T follicular helper cell (primary cell): ENCODE measurements at regions not wholly inside any gene's neighbourhood (a gene's known extent, or its start where the extent isn't known, plus 50 kb on each side); places are given as distances from the start of the nearest gene placed in this dataset.
"Not testable (repeated sequence)": the region's sequence is repeated elsewhere in the genome, so short reads cannot be mapped to it uniquely, and the experiment has no call there.

Experiments
- DNase-seq: peaks from one replicate; pipeline ENCODE4 v3.0.0-alpha.2; 2020; ENCODE audit warnings: low read depth

DNA sequence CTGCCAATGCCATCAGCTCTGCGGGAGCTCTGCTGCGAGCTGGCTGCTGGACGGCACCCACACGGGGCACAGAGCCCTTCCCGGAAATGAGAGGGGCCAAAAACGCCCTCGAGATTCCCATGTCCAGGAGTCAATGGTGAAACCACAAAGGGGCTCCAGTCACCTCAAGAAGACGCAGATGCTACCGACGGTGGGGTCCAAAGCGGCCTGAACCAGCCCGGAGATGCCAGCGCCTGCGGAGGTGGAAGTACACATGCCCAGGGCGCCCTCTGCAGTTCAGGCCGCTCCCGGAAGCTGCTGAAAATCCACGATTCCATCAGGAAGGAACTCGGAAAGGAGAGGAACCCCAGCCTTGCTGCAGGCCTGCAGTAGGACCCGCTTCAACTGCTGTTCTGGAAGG lies 82.4 kb upstream of the SELENOP start:
- no peak for DNase-seq

DNA sequence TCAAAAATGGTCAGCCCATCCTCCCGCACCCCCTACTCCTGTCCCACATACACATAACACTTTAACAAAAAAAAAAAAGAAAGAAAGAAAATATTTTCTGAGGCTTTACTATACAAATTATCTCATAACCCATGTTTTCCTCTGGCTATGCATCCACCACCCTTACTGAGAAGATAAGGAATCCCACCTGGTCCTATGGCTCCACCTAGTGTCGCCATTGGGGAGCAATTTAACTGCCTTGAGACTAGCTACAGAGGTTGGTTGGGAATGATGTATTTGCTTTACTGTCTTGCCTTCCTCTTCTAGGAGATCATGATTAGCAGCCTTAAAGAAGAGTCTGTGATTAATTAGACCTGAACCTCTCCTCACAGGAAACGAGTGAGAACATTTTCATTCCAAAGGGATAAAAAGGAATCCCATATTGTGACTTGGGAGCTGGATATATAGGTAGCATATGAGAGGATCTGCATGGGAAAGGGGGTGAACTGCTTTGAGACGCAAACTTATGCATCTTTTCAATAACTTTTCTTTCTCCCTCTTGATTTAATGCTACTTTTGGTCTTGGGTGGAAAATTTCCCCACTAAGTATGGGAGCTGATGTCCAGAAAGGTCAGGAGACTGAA lies 77.7 kb upstream of the SELENOP start:
- DNase-seq, result peak; percentile 40

DNA sequence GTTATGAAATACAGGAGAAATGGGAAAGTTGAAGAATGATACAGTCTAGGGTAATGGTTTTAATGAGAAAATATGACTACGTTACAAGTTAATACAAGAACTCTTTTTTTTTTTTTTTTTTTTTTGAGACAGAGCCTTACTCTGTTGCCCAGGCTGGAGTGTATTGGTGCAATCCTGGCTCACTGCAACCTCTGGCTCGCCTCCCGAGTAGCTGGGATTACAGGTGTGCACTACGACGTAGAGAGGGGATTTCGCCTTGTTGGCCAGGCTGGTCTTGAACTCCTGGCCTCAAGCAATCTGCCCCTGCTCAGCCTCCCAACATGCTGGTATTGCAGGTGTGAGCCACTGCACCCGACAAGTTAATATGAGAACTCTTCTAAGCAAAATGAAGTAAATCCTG lies 77.1 kb upstream of the SELENOP start:
- DNase-seq, result no peak

DNA sequence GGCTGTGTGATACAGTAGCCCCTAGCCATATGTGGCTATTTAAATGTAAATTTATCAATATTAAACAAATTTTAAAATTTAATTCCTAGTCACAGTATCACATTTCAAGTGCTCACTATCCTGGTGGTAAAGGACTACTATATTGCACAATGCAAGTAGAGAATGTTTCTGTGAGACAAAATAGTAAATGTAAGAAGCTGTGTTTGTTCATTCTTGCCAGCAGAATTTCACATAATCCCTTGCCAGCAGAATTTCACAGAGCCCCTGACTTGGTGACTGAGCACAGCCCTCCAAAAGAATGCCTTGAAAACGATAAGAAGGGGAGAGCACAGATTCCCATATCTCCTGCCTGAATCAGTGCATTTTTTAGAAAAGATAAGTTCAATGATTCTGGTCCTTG lies 75.9 kb upstream of the SELENOP start:
- no peak for DNase-seq

DNA sequence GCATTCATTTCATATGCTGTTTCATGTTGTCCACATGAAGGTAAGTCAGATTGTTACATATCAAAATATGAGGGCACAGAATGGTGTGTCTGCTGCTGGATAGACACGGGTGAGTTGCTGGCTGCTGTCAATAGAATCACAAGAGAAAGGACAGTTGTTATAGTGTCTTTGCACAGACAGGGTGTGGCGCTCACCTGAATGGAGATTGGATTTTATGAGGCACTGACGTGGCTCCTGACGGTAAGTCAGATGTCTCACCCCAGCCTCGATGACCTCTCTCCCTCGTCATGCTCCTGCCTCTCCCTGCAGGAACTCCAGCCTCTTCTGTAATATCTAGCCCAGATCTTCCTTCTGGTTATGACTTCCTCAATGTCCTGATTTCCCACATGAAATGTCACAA lies 75.4 kb upstream of the SELENOP start:
- no peak for DNase-seq

DNA sequence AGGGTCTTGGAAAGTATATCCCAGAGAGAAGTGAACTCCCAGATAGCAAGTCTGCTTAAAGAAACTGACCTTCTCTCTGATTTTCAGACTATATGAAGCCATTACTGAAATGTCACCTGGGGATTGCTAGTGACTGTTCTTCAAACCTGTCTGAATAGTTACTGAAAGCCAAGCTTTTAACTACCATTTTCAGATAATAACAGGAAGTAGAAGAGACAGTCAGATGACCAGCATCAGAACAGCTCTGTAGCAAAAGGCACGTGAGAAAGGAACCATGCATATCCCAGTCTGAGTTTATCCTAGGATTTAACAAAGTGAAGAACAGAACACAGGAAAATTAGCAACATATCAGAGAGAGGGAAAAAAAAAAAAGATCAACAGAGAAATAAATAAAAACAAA lies 74.9 kb upstream of the SELENOP start:
- DNase-seq, result no peak

DNA sequence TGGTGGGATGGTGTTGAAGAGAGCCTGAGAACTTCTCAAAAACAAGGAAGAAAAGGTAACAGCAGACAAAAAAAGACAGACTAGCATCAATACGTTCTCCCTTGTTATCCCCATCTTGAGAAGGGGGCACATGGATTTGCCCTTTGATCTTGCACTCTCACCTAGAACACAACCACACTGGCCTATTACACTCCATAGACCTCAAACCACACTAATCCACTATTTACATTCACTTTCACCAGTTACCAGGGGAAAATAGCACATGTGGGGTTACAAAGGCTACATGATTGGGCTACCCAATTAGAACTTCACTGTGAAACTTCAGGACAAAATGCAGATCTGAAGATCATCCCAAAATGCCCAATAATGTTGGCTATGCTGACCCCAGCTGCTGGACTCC lies 72.6 kb upstream of the SELENOP start:
- DNase-seq, result no peak

DNA sequence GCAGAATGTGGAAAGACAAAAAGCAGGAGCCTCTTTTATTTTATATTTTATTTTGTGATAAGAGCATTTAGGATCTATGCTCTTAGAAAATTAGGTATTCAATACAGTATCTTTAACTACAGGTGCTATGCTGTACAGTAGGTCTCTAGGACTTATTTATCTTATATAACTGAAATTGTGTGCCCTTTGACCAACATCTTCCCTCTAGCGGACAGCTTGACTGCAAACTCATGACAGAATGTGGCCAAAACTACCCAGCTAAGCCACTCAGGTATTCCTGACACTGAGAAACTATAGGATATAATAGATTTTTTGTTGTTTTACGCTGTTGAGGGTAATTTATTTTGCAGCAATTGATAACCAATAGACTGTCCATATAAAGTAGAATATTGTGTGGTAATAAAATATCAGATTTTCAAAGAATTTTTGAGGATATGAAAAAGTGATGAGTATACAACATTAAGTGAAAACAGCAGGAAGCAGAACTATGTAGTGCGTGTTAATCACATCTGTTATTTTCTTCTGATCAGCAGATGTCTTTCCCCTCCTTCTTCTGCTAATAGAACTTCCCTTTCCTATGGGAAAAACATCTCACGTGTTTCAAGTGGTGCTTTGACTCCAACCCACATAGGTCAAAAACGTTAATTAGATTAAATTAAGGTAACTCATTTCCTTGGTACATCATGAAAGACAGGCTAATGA lies 69.9 kb upstream of the SELENOP start:
- no peak for DNase-seq

DNA sequence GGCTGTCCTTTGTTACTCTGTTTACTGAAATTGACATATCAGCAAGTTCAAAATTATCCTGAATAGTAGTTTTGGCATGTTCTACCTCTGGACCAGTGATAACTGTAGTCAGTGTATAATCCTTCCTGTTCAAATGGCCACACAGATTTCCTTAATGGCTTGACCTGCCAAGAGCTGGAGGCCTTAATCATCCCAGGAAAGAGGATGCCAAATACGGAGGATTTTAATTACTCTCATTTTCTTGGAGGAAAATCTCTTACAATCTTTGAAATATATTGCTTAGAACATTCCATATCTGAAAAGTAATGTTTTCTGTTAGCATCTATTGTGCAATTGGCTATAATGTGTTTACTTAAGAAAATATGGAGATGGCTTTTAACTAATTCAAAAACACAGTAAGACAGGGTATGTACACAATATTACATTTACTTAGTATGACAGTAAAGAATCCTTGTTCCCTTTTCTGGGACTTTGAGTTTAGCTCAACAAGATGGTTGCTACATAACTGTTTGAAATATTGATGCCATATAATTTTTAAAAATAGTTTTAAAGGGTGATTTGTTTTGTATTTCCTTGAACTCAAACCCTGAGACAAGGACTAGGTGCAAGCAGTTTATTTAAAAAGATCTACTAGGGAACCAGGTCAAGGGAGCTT lies 68.9 kb upstream of the SELENOP start:
- no peak for DNase-seq

DNA sequence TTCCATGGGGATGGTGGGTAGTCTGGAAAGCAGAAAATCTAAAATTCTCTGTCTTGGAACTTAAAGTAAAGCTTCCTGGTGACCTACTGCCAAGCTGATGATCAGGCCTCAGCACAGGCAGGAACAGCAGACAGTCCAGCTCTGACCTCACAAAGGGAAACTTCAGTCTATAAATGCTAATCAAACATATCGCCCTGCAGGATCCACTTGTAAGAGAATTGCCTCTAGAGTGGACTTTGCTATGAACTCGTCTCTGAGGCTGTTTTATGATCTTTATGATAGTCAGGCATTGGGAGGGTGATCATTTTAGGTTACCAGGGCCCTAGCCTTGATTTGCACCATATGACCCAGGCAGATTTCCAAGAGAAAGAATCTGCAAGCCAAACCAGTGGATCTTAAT lies 67.6 kb upstream of the SELENOP start:
- DNase-seq, result no peak

DNA sequence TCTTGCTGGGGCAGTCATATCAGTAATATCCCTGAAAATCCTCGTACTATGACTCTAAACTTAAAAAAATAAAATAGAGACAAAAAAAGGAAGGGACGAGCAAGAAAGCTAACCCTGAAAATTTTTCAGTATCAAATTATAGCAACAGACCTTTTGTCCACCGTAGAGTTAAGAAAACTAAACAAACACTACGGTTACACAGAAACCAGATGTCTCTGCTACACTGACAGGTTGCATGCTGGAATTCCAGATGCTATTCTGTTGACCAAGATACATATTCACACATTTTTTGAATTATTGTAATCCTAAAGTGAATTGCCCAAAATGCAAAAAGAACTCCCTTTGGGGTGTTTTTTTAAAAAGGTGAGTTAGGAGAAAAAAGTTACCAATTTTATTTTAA lies 66.9 kb upstream of the SELENOP start:
- DNase-seq, result no peak

DNA sequence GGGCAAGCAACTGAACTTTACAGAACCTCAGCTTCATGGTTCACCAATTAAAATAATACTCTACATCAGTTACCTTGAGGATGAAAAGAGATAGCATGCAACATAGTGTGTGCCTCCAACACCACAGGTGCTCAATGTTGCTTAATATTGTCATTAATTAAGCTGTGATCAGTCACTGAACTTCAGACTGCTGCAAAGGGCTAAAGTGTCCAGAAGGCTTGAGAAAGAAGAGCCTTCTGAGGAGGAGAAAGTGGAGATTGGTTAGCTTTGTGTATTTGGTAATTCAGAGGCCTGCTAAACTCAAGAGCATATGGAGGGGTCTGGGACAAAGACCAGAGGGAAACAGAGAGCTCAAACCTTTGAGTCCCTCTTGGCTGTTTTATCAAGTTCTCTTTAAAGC lies 66.3 kb upstream of the SELENOP start:
- no peak for DNase-seq

DNA sequence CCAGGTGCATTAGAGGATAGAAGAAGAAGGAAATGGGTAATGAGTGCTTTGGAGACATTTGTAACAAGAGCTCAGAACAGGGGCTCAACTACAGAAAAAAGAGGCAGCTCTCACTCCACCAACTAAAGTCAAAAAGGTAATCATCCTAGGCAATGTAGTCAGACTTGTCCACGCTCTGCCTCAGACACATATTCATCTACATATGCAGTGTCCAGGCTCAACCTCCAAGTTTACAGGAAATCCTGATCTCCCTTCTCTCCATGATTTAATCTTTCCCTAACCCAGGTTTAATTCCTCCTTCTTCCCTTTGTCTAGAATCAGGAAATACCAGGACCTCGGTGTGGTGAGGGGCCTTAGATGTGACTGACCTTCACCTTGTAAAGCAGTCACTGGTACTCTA lies 65.7 kb upstream of the SELENOP start:
- DNase-seq, result no peak

DNA sequence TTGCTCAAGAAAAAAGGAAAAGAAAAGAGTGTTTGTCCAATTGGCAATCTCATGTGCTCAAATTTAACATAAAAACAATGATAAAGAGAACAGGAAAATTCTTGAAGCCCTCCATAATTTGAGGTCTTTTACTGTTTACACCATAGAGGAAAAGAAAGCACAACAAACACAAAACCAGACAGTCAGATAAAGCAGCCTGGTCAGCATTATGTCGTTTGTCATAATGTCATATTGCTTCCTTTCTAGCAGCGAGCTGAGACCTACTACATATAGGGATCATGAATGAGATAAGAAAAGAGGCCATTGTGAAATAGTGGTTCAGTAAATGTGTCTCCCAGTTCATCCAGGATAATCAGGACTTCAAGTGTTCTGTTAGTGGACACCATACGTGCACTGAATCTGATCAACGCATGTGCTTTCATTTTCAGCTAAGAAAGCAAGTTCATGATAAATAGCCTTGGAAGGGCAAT lies 64.7 kb upstream of the SELENOP start:
- no peak for DNase-seq

DNA sequence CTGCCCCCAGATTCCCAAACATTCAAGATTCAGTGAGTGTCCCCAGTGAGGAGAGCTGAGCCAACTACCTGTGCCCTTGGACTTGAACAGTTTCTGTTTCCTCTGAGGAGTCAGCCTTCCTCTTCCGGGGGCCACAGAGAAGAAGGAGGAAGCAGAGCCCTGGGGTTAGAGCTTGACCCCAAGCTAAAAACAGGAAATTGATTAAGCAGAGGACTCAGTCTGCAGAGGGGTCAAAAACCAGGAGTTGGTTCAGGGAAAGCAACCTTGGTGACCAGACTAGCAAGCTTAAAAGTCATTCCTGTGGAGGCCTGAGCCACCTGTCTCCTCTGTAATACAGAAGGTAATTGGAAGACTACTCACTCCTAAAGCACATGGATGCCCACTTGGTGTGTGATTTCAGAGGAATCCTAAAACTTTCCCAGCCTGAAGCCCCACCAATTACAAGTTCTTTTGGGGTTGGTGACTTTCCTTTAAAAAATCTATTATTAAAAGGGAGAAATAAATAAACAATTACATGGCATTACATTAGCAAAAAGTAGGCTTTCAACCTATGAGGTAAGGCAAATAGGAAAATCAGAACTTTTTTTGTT lies 64.2 kb upstream of the SELENOP start:
- no peak for DNase-seq

DNA sequence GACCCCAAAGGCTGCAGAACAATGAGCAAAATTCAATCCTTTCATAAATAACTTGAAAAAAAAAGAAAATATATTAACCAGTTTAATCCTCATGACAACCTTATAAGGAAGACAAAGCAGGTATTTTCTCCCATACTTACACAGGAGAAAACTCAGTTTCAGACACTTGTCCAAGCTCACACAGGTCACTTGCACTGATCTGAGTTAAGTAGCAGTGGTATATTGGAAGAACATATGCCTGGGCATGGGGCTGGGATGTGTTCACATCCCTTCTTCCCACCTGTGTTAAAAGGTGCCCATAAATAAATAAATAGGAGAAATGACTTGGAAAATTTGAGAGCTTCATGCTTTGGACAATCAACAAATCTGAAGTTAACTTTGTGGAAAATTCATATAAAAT lies 63.5 kb upstream of the SELENOP start:
- no peak for DNase-seq

DNA sequence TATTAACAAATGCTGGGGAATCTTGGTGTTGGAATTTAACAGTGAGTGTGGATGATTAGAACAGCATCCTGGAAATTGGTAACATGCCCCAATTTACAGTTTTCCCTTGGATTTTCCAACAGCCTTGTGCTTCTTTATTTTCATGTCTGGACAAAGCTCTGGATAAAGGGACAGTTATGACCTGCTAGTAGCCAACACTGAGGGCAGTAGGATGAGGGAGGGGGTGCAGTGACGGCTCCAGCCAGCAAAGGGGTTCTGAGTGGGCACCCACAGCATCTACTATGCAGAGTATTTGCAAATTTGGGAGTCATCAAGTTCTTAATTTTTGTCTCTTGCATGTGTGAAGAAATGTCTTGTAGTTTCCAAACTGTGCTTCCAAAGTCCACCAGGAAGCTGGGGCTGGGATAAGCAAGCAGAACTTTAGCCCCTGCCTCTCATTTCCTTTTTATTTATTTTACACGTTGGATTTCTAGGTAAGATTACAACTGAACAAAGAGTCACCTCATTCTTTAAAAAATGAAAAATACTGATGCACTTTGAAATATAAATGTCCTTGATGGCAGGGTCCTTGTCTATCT lies 63.0 kb upstream of the SELENOP start:
- DNase-seq, result no peak

DNA sequence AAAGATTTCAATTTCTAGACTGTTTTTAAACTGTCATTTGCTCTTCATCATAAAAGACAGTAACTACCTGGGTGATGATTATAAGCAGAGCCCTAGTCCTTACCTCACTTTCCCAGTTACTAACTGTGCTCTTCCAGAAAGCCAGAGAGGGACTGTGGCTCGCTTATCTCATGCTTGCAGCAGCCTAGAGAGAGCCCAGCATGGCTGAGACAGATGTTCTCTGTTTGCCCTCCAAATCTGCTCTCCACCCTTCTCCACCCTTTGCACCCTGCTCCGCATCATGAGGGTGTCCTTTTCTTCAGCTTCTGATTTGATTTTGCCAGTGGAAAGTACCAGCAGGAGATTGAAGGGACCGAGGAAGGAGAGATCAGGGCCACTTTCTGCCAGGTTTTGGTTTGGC lies 61.2 kb upstream of the SELENOP start:
- DNase-seq, result no peak

DNA sequence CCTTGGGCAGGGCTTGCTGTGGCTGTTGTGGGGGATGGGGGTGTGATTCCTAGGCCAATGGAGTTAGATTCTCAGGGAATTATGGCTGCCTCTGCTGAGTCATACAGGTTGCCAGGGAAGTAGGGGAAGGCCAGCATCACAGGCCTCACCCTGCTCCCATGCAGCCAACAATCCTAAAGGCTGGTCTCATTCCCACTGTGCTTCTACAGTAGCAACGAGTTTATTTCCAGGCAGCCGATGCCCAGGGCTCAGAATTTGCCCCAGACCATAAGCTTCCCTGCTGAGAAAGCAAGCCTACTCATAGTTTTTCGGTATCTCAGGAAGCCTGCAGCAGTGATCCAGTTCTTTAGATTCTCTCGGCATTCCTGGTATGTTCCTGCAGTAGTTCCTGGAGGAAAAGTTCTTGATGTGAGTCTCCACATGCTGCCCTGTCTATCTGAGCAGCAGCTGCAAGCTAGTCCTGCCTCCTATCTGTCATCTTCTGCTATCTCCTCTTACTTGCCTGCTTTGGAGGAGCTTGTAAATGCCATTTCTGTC lies 59.3 kb upstream of the SELENOP start:
- no peak for DNase-seq

DNA sequence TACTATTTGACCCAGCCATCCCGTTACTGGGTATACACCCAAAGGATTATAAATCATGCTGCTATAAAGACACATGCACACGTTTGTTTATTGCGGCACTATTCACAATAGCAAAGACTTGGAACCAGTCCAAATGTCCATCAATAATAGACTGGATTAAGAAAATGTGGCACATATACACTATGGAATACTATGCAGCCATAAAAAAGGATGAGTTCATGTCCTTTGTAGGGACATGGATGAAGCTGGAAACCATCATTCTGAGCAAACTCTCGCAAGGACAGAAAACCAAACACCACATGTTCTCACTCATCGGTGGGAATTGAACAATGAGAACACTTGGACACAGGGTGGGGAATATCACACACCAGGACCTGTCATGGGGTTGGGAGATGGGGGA lies 56.7 kb upstream of the SELENOP start:
- not testable (repeated sequence) for DNase-seq

DNA sequence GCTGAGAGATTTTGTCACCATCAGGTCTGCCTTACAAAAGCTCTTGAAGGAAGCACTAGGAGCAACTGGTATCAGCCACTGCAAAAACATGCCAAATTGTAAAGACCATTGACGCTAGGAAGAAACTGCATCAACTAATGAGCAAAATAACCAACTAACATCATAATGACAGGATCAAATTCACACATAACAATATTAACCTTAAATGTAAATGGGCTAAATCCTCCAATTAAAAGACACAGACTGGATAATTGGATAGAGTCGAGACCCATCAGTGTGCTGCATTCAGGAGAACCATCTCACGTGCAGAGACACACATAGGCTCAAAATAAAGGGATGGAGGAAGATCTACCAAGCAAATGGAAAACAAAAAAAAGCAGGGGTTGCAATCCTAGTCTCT lies 53.1 kb upstream of the SELENOP start:
- not testable (repeated sequence) for DNase-seq
